ENCODE measurements at regions not wholly inside any gene's neighbourhood (a gene's known extent, or its start where the extent isn't known, plus 50 kb on each side); places are given as distances from the start of the nearest gene placed in this dataset.

GRCh38 chr9:2263111-2263510, 248.0 kb downstream of the SMARCA2 start:
- no peaks in the 10 kb centered on the region for H3K27me3 ChIP-seq (ENCODE audit: insufficient read depth, low read length)
- DNase-seq (ENCODE audit: insufficient read length, low spot score, missing footprints), result no peak
- no peaks in the 10 kb centered on the region for H3K36me3 ChIP-seq (ENCODE audit: insufficient read depth, low read length)
- no peaks in the 10 kb centered on the region for H4K20me1 ChIP-seq (ENCODE audit: insufficient read depth, low read length)
- TF ChIP-seq CTCF (IDR thresholded peaks at IDR 0.05; ENCODE audit: extremely low read depth, low read depth, low read length), result no peak
- no peaks in the 10 kb centered on the region for H3K9me3 ChIP-seq (ENCODE audit: low read depth, low read length)
- no peak overlapping the region for H3K4me2 ChIP-seq (ENCODE audit: insufficient read depth, low read length)
- H3K4me1 ChIP-seq (ENCODE audit: insufficient read depth, low read length), result peaks cover 13% of the 10 kb centered on the region
- no peak overlapping the region for H2AFZ ChIP-seq (ENCODE audit: low read length)
- H3K4me3 ChIP-seq (ENCODE audit: insufficient read depth, low read length), result no peak overlapping the region
- no peak overlapping the region for H3K27ac ChIP-seq (ENCODE audit: low read depth, low read length)
- no peaks in the 10 kb centered on the region for H3K79me2 ChIP-seq (ENCODE audit: insufficient read depth, low read length)

- Histone ChIP-seq H3K36me3 (ENCODE audit: insufficient read depth, low read length) (no peaks in the 10 kb centered on the region), H3K27ac (ENCODE audit: low read depth, low read length) (no peak overlapping the region), H3K27me3 (ENCODE audit: insufficient read depth, low read length) (no peaks in the 10 kb centered on the region), H3K4me2 (ENCODE audit: insufficient read depth, low read length) (no peak overlapping the region), H2AFZ (ENCODE audit: low read length) (no peak overlapping the region), H3K9me3 (ENCODE audit: low read depth, low read length) (no peaks in the 10 kb centered on the region), H3K4me1 (ENCODE audit: insufficient read depth, low read length) (peaks cover 13% of the 10 kb centered on the region), H3K79me2 (ENCODE audit: insufficient read depth, low read length) (no peaks in the 10 kb centered on the region), H4K20me1 (ENCODE audit: insufficient read depth, low read length) (no peaks in the 10 kb centered on the region), H3K4me3 (ENCODE audit: insufficient read depth, low read length) (no peak overlapping the region)
- no peak for DNase-seq (ENCODE audit: insufficient read length, low spot score, missing footprints)
- no peak for TF ChIP-seq CTCF (IDR thresholded peaks at IDR 0.05; ENCODE audit: extremely low read depth, low read depth, low read length)
Observed at GRCh38 chr9:2263665-2264064, 248.5 kb downstream of the SMARCA2 start.

GRCh38 chr9:2264081-2264480, 248.9 kb downstream of the SMARCA2 start:
- no peak for DNase-seq (ENCODE audit: insufficient read length, low spot score, missing footprints)
- no peaks in the 10 kb centered on the region for H4K20me1 ChIP-seq (ENCODE audit: insufficient read depth, low read length)
- H3K27ac ChIP-seq (ENCODE audit: low read depth, low read length), result no peak overlapping the region
- TF ChIP-seq CTCF (IDR thresholded peaks at IDR 0.05; ENCODE audit: extremely low read depth, low read depth, low read length), result no peak
- H3K4me1 ChIP-seq (ENCODE audit: insufficient read depth, low read length), result peaks cover 13% of the 10 kb centered on the region
- no peaks in the 10 kb centered on the region for H3K27me3 ChIP-seq (ENCODE audit: insufficient read depth, low read length)
- no peak overlapping the region for H3K4me2 ChIP-seq (ENCODE audit: insufficient read depth, low read length)
- H3K4me3 ChIP-seq (ENCODE audit: insufficient read depth, low read length), result no peak overlapping the region
- H2AFZ ChIP-seq (ENCODE audit: low read length), result no peak overlapping the region
- H3K79me2 ChIP-seq (ENCODE audit: insufficient read depth, low read length), result no peaks in the 10 kb centered on the region
- no peaks in the 10 kb centered on the region for H3K36me3 ChIP-seq (ENCODE audit: insufficient read depth, low read length)
- no peaks in the 10 kb centered on the region for H3K9me3 ChIP-seq (ENCODE audit: low read depth, low read length)

- no peak overlapping the region for H3K4me3 ChIP-seq (ENCODE audit: insufficient read depth, low read length)
- peak overlapping the region; percentile 13 for H3K4me2 ChIP-seq (ENCODE audit: insufficient read depth, low read length)
- H3K36me3 ChIP-seq (ENCODE audit: insufficient read depth, low read length), result no peaks in the 10 kb centered on the region
- no peaks in the 10 kb centered on the region for H3K79me2 ChIP-seq (ENCODE audit: insufficient read depth, low read length)
- no peak for TF ChIP-seq CTCF (IDR thresholded peaks at IDR 0.05; ENCODE audit: extremely low read depth, low read depth, low read length)
- no peak overlapping the region for H2AFZ ChIP-seq (ENCODE audit: low read length)
- DNase-seq (ENCODE audit: insufficient read length, low spot score, missing footprints), result no peak
- no peaks in the 10 kb centered on the region for H3K9me3 ChIP-seq (ENCODE audit: low read depth, low read length)
- H3K27ac ChIP-seq (ENCODE audit: low read depth, low read length), result no peak overlapping the region
- no peaks in the 10 kb centered on the region for H3K27me3 ChIP-seq (ENCODE audit: insufficient read depth, low read length)
- no peaks in the 10 kb centered on the region for H3K4me1 ChIP-seq (ENCODE audit: insufficient read depth, low read length)
- H4K20me1 ChIP-seq (ENCODE audit: insufficient read depth, low read length), result no peaks in the 10 kb centered on the region
Observed at GRCh38 chr9:2267181-2267745, 252.1 kb downstream of the SMARCA2 start.
